Testis (tissue), 2 donors: ENCODE measurements at regions not wholly inside any gene's neighbourhood (a gene's known extent, or its start where the extent isn't known, plus 50 kb on each side); places are given as distances from the start of the nearest gene placed in this dataset.
"Not testable (repeated sequence)": the region's sequence is repeated elsewhere in the genome, so short reads cannot be mapped to it uniquely, and the experiment has no call there.

ENCODE experiments used
- CTCF ChIP-seq, 3 experiments: fragments of 450-650 bp in 2 of 3; fragments of 200-600 bp in 1 of 3; sonication (generic) in 1 of 3; IDR thresholded peaks; one replicate each; pipeline ENCODE4 v1.5.1; 2016 to 2019; ENCODE audit warnings: antibody characterized with exemption in 3 of 3, mild to moderate bottlenecking in 2 of 3, moderate library complexity in 1 of 3
- POLR2A ChIP-seq: fragments of 450-650 bp; IDR thresholded peaks from one replicate; pipeline ENCODE4 v1.6.1; 2017; ENCODE audit warnings: antibody characterized with exemption, mild to moderate bottlenecking, moderate library complexity

- not testable (repeated sequence) for TF ChIP-seq POLR2A; CTCF (IDR thresholded peaks at IDR 0.05)
Observed at GRCh38 chr6:85045767-85046166, 281.4 kb upstream of the TBX18 start.
